Naive thymus-derived CD4-positive, alpha-beta T cell (primary cell): ENCODE measurements at regions not wholly inside any gene's neighbourhood (a gene's known extent, or its start where the extent isn't known, plus 50 kb on each side); places are given as distances from the start of the nearest gene placed in this dataset.

Experiments
- ATAC-seq: fragments of 150-1000 bp; cut with Tn5 transposase; 2 replicates; pipeline ENCODE4 v1.10.0; 2021; ENCODE audit warnings: mild to moderate bottlenecking, moderate library complexity
- CTCF ChIA-PET: fragments of 350-600 bp; sonication (Branson Sonifier 250); formaldehyde crosslinking; loops from one replicate; lab custom pipeline; 2021; ENCODE audit warnings: antibody characterized with exemption; lab: Charles Lee
- POLR2A ChIA-PET: fragments of 350-600 bp; sonication (Branson Sonifier 250); formaldehyde crosslinking; loops from one replicate; lab custom pipeline; 2021; ENCODE audit warnings: antibody characterized with exemption, inconsistent platforms; lab: Charles Lee
- DNase-seq, 9 donors: peaks; one replicate each; pipeline versions ENCODE4 v3.0.0 to v3.0.0-alpha.2; 2020 to 2022; ENCODE audit warnings: mixed read lengths in 1 of 9
- H3K27ac ChIP-seq: one replicate; pipeline ENCODE4 v1.7.0; 2013; ENCODE audit warnings: mild to moderate bottlenecking, low read depth, low read length, moderate library complexity
- H3K27me3 ChIP-seq, 2 donors: one replicate each; pipeline ENCODE4 v1.7.0; 2013; ENCODE audit warnings: low read length in 2 of 2, mild to moderate bottlenecking in 2 of 2, moderate library complexity in 2 of 2; ENCODE audit not compliant: control insufficient read depth in 2 of 2, insufficient read depth in 2 of 2
- H3K36me3 ChIP-seq, 3 experiments: 1 replicate in 2 of 3; 2 replicates in 1 of 3; pipeline ENCODE4 v1.7.0; 2013; ENCODE audit warnings: low read length in 3 of 3, mild to moderate bottlenecking in 3 of 3, moderate library complexity in 1 of 3; ENCODE audit not compliant: insufficient read depth in 3 of 3, control insufficient read depth in 2 of 3
- H3K4me1 ChIP-seq, 2 donors: one replicate each; pipeline ENCODE4 v1.7.0; 2013; ENCODE audit warnings: low read length in 2 of 2, mild to moderate bottlenecking in 2 of 2, moderate library complexity in 1 of 2; ENCODE audit not compliant: control insufficient read depth in 2 of 2, insufficient read depth in 2 of 2
- H3K4me3 ChIP-seq: 2 replicates; pipeline ENCODE4 v1.7.0; 2013; ENCODE audit warnings: mild to moderate bottlenecking, low read length
- H3K9me3 ChIP-seq, 3 experiments: 1 replicate in 2 of 3; 2 replicates in 1 of 3; pipeline ENCODE4 v1.7.0; 2013; ENCODE audit warnings: low read length in 3 of 3; ENCODE audit not compliant: control insufficient read depth in 2 of 3
- H3K27ac Mint-ChIP-seq, 9 donors: one replicate each; pipeline ENCODE4 v1.8.0; 2020 to 2022; ENCODE audit warnings: mixed read lengths in 9 of 9, mild to moderate bottlenecking in 8 of 9, moderate library complexity in 5 of 9, inconsistent platforms in 2 of 9
- H3K27me3 Mint-ChIP-seq, 5 donors: one replicate each; pipeline ENCODE4 v1.8.0; 2021 to 2022; ENCODE audit warnings: mixed read lengths in 5 of 5, mild to moderate bottlenecking in 1 of 5
- H3K36me3 Mint-ChIP-seq, 5 donors: one replicate each; pipeline ENCODE4 v1.8.0; 2020 to 2022; ENCODE audit warnings: mixed read lengths in 5 of 5, mild to moderate bottlenecking in 3 of 5, inconsistent platforms in 1 of 5
- H3K4me1 Mint-ChIP-seq, 7 donors: one replicate each; pipeline ENCODE4 v1.8.0; 2020 to 2022; ENCODE audit warnings: mixed read lengths in 7 of 7, mild to moderate bottlenecking in 3 of 7, inconsistent platforms in 1 of 7
- H3K4me3 Mint-ChIP-seq, 10 donors: one replicate each; pipeline ENCODE4 v1.8.0; 2020 to 2022; ENCODE audit warnings: mild to moderate bottlenecking in 10 of 10, mixed read lengths in 10 of 10, moderate library complexity in 6 of 10, inconsistent platforms in 2 of 10
- H3K9me3 Mint-ChIP-seq, 11 donors: one replicate each; pipeline ENCODE4 v1.8.0; 2020 to 2022; ENCODE audit warnings: mixed read lengths in 11 of 11, mild to moderate bottlenecking in 4 of 11, inconsistent platforms in 1 of 11, moderate library complexity in 1 of 11
- intact Hi-C, 2 donors: fragments of 100-400 bp; cut with micrococcal nuclease; formaldehyde crosslinking; loops; one replicate each; pipeline ENCODE4 v1.15.1; 2023

GRCh38 chr22:49153921-49154320 lies 673.8 kb downstream of the BRD1 start:
- Mint-ChIP-seq H3K9me3 (peaks cover 0 to 6% (median 0%) of the 10 kb centered on the region in 11 donors), H3K27me3 (peaks cover 0 to 8% (median 3%) of the 10 kb centered on the region in 5 donors), H3K4me1 (no peaks in the 10 kb centered on the region), H3K27ac (no peak overlapping the region), H3K4me3 (no peak overlapping the region), H3K36me3 (no peaks in the 10 kb centered on the region)
- intact Hi-C loops: no loop called here
- ATAC-seq (no peak), DNase-seq (no peak)
- H3K9me3 ChIP-seq: no peaks in the 10 kb centered on the region
- H3K27ac ChIP-seq: no peak overlapping the region
- CTCF ChIA-PET: no interaction called here
- H3K4me3 ChIP-seq: no peak overlapping the region
- H3K36me3 ChIP-seq: no peaks in the 10 kb centered on the region
- POLR2A ChIA-PET: no interaction called here
- no peaks in the 10 kb centered on the region for H3K27me3 ChIP-seq
- H3K4me1 ChIP-seq: no peaks in the 10 kb centered on the region

GRCh38 chr22:49152939-49153770 lies 674.5 kb downstream of the BRD1 start:
- Histone ChIP-seq H3K27me3 (no peaks in the 10 kb centered on the region), H3K27ac (no peak overlapping the region), H3K36me3 (no peaks in the 10 kb centered on the region), H3K9me3 (no peaks in the 10 kb centered on the region), H3K4me3 (no peak overlapping the region), H3K4me1 (no peaks in the 10 kb centered on the region)
- H3K4me3 Mint-ChIP-seq: no peak overlapping the region
- CTCF ChIA-PET: no interaction called here
- peaks cover 0 to 6% (median 0%) of the 10 kb centered on the region in 11 donors for H3K9me3 Mint-ChIP-seq
- intact Hi-C loops: no loop called here
- H3K27ac Mint-ChIP-seq: no peak overlapping the region
- DNase-seq (no peak), ATAC-seq (no peak)
- H3K27me3 Mint-ChIP-seq: peaks cover 0 to 10% (median 4%) of the 10 kb centered on the region in 5 donors
- no peaks in the 10 kb centered on the region for H3K36me3 Mint-ChIP-seq
- H3K4me1 Mint-ChIP-seq: no peaks in the 10 kb centered on the region
- POLR2A ChIA-PET: no interaction called here

- Mint-ChIP-seq H3K4me1 (no peaks in the 10 kb centered on the region), H3K36me3 (no peaks in the 10 kb centered on the region), H3K27me3 (peaks cover 0 to 15% (median 8%) of the 10 kb centered on the region in 5 donors), H3K4me3 (no peak overlapping the region), H3K27ac (no peak overlapping the region), H3K9me3 (peaks cover 0 to 6% (median 0%) of the 10 kb centered on the region in 11 donors)
- H3K4me3 ChIP-seq: no peak overlapping the region
- DNase-seq (no peak), ATAC-seq (no peak)
- intact Hi-C loops: no loop called here
- no peaks in the 10 kb centered on the region for H3K9me3 ChIP-seq
- no peak overlapping the region for H3K27ac ChIP-seq
- no peaks in the 10 kb centered on the region for H3K36me3 ChIP-seq
- H3K4me1 ChIP-seq: no peaks in the 10 kb centered on the region
- POLR2A ChIA-PET: no interaction called here
- no peaks in the 10 kb centered on the region for H3K27me3 ChIP-seq
- CTCF ChIA-PET: no interaction called here
Measured at GRCh38 chr22:49152127-49152938, 675.3 kb downstream of the BRD1 start.

- CTCF ChIA-PET: no interaction called here
- H3K36me3 Mint-ChIP-seq: no peaks in the 10 kb centered on the region
- H3K27me3 ChIP-seq: no peaks in the 10 kb centered on the region
- peaks cover 0 to 6% (median 0%) of the 10 kb centered on the region in 11 donors for H3K9me3 Mint-ChIP-seq
- H3K36me3 ChIP-seq: no peaks in the 10 kb centered on the region
- no peak for DNase-seq
- peaks cover 0 to 15% (median 8%) of the 10 kb centered on the region in 5 donors for H3K27me3 Mint-ChIP-seq
- no peak overlapping the region for H3K4me3 Mint-ChIP-seq
- H3K27ac Mint-ChIP-seq: no peak overlapping the region
- H3K4me1 Mint-ChIP-seq: no peaks in the 10 kb centered on the region
- intact Hi-C loops: no loop called here
- ATAC-seq: no peak
- H3K27ac ChIP-seq: no peak overlapping the region
- no peaks in the 10 kb centered on the region for H3K9me3 ChIP-seq
- H3K4me1 ChIP-seq: no peaks in the 10 kb centered on the region
- POLR2A ChIA-PET: no interaction called here
- H3K4me3 ChIP-seq: no peak overlapping the region
Measured at GRCh38 chr22:49151256-49152126, 676.2 kb downstream of the BRD1 start.

- CTCF ChIA-PET: no interaction called here
Measured at GRCh38 chr22:49150801-49151221, 676.9 kb downstream of the BRD1 start.

GRCh38 chr22:49149721-49150608 lies 677.7 kb downstream of the BRD1 start:
- Histone ChIP-seq H3K27me3 (no peaks in the 10 kb centered on the region), H3K4me3 (no peak overlapping the region), H3K9me3 (no peaks in the 10 kb centered on the region), H3K4me1 (no peaks in the 10 kb centered on the region), H3K36me3 (no peaks in the 10 kb centered on the region), H3K27ac (no peak overlapping the region)
- ATAC-seq (no peak), DNase-seq (no peak)
- intact Hi-C loops: no loop called here
- Mint-ChIP-seq H3K27me3 (peaks cover 0 to 19% (median 8%) of the 10 kb centered on the region in 5 donors), H3K27ac (no peak overlapping the region), H3K36me3 (no peaks in the 10 kb centered on the region), H3K9me3 (peaks cover 0 to 1% (median 0%) of the 10 kb centered on the region in 11 donors), H3K4me1 (no peaks in the 10 kb centered on the region), H3K4me3 (no peak overlapping the region)
- POLR2A ChIA-PET: no interaction called here
- CTCF ChIA-PET: no interaction called here

More at GRCh38 chr22:49150801-49151221, 676.9 kb downstream of the BRD1 start:
- no peaks in the 10 kb centered on the region for H3K36me3 Mint-ChIP-seq
- no peaks in the 10 kb centered on the region for H3K4me1 ChIP-seq
- H3K4me1 Mint-ChIP-seq: no peaks in the 10 kb centered on the region
- peaks cover 0 to 2% (median 0%) of the 10 kb centered on the region in 11 donors for H3K9me3 Mint-ChIP-seq
- H3K27ac Mint-ChIP-seq: no peak overlapping the region
- ATAC-seq (no peak), DNase-seq (no peak)
- H3K27me3 ChIP-seq: no peaks in the 10 kb centered on the region
- H3K4me3 ChIP-seq: no peak overlapping the region
- H3K4me3 Mint-ChIP-seq: no peak overlapping the region
- intact Hi-C loops: no loop called here
- no peak overlapping the region for H3K27ac ChIP-seq
- POLR2A ChIA-PET: no interaction called here
- H3K9me3 ChIP-seq: no peaks in the 10 kb centered on the region
- peaks cover 0 to 19% (median 8%) of the 10 kb centered on the region in 5 donors for H3K27me3 Mint-ChIP-seq
- no peaks in the 10 kb centered on the region for H3K36me3 ChIP-seq
